ENCODE measurements at regions not wholly inside any gene's neighbourhood (a gene's known extent, or its start where the extent isn't known, plus 50 kb on each side); places are given as distances from the start of the nearest gene placed in this dataset.

- ChIA-PET POLR2A (no interaction called here), CTCF (no interaction called here)
- intact Hi-C loops (cut with micrococcal nuclease; ENCODE audit: unreplicated experiment) (no loop called here), in situ Hi-C loops (cut with HindIII; ENCODE audit: low pct_unique_long_range_greater_than_20kb, low sequenced_read_pairs) (no loop called here)
- Histone ChIP-seq H3K36me3 (ENCODE audit: control insufficient read depth, insufficient read depth, low read length) (no peaks in the 10 kb centered on the region), H3K27me3 (ENCODE audit: control insufficient read depth, insufficient read depth, low read length) (no peaks in the 10 kb centered on the region), H3K27ac (ENCODE audit: low read length) (no peak overlapping the region), H3K4me3 (ENCODE audit: low read depth in 2 of 2, low read length in 2 of 2) (no peak overlapping the region), H3K9me3 (ENCODE audit: control insufficient read depth, insufficient read depth, low read depth, low read length) (no peaks in the 10 kb centered on the region), H3K4me1 (ENCODE audit: control insufficient read depth, insufficient read depth, low read length) (no peaks in the 10 kb centered on the region)
- TF ChIP-seq CTCF (IDR thresholded peaks at IDR 0.05) (no peak), SIN3A (IDR thresholded peaks at IDR 0.05; ENCODE audit: borderline replicate concordance, insufficient read depth, low read depth, low read length) (no peak), REST (IDR thresholded peaks at IDR 0.05; ENCODE audit: insufficient read depth in 1 of 2, low read depth in 2 of 2, low read length in 1 of 2) (no peak), POLR2AphosphoS5 (IDR thresholded peaks at IDR 0.05; ENCODE audit: low read depth, low read length) (no peak)
- no TSS peak for BruUV-seq (replicated peaks)
- ATAC-seq (no peak), DNase-seq (ENCODE audit: low read depth, low spot score) (no peak)
These were observed 180.3 kb downstream of the ZDHHC21 start for GRCh38 chr9:14512942-14513341.

GRCh38 chr9:14511452-14511851 lies 181.8 kb downstream of the ZDHHC21 start:
- no TSS peak for BruUV-seq (replicated peaks)
- H3K4me1 ChIP-seq (ENCODE audit: control insufficient read depth, insufficient read depth, low read length) = no peaks in the 10 kb centered on the region
- ChIA-PET POLR2A (no interaction called here), CTCF (no interaction called here)
- H3K36me3 ChIP-seq (ENCODE audit: control insufficient read depth, insufficient read depth, low read length) = no peaks in the 10 kb centered on the region
- no peaks in the 10 kb centered on the region for H3K9me3 ChIP-seq (ENCODE audit: control insufficient read depth, insufficient read depth, low read depth, low read length)
- in situ Hi-C loops (cut with HindIII; ENCODE audit: low pct_unique_long_range_greater_than_20kb, low sequenced_read_pairs) = no loop called here
- DNase-seq (ENCODE audit: low read depth, low spot score) (no peak), ATAC-seq (no peak)
- no peaks in the 10 kb centered on the region for H3K27me3 ChIP-seq (ENCODE audit: control insufficient read depth, insufficient read depth, low read length)
- H3K4me3 ChIP-seq (ENCODE audit: low read depth in 2 of 2, low read length in 2 of 2) = no peak overlapping the region
- TF ChIP-seq CTCF (IDR thresholded peaks at IDR 0.05) = no peak
- TF ChIP-seq TCF7L2 (IDR thresholded peaks at IDR 0.05; ENCODE audit: low read depth, low read length) = no peak
- TF ChIP-seq REST (IDR thresholded peaks at IDR 0.05; ENCODE audit: insufficient read depth in 1 of 2, low read depth in 2 of 2, low read length in 1 of 2) = no peak
- no peak for TF ChIP-seq SIN3A (IDR thresholded peaks at IDR 0.05; ENCODE audit: borderline replicate concordance, insufficient read depth, low read depth, low read length)
- TF ChIP-seq POLR2AphosphoS5 (IDR thresholded peaks at IDR 0.05; ENCODE audit: low read depth, low read length) = no peak
- no peak overlapping the region for H3K27ac ChIP-seq (ENCODE audit: low read length)
- intact Hi-C loops (cut with micrococcal nuclease; ENCODE audit: unreplicated experiment) = no loop called here
